Astrocyte (in vitro differentiated cells and primary cell): ENCODE measurements at regions not wholly inside any gene's neighbourhood (a gene's known extent, or its start where the extent isn't known, plus 50 kb on each side); places are given as distances from the start of the nearest gene placed in this dataset.

ENCODE experiments used
- DNase-seq: peaks from one replicate; pipeline ENCODE4 v3.0.0-alpha.2; 2010; ENCODE audit warnings: low read depth
- FAIRE-seq: peaks from 2 replicates; lab custom pipeline; 2011; peaks lifted over from hg19 to GRCh38; lab: Jason Lieb, UNC
- H2AFZ ChIP-seq: 2 replicates; pipeline ENCODE4 v1.6.0; 2012; ENCODE audit warnings: low read depth, low read length, inconsistent platforms
- H3K27ac ChIP-seq: 2 replicates; pipeline ENCODE4 v1.5.1; 2011; ENCODE audit warnings: low read depth, low read length, inconsistent platforms
- H3K27me3 ChIP-seq: 2 replicates; pipeline ENCODE4 v1.6.0; 2011; ENCODE audit warnings: low read length, inconsistent platforms; ENCODE audit not compliant: insufficient read depth
- H3K36me3 ChIP-seq: 2 replicates; pipeline ENCODE4 v1.5.1; 2011; ENCODE audit warnings: low read length, inconsistent platforms; ENCODE audit not compliant: insufficient read depth
- H3K4me1 ChIP-seq: 2 replicates; pipeline ENCODE4 v1.5.1; 2011; ENCODE audit warnings: low read length, inconsistent platforms; ENCODE audit not compliant: insufficient read depth
- H3K4me2 ChIP-seq: 2 replicates; pipeline ENCODE4 v1.6.0; 2012; ENCODE audit warnings: low read length, inconsistent platforms
- H3K4me3 ChIP-seq: 2 replicates; pipeline ENCODE4 v1.5.1; 2011; ENCODE audit warnings: low read depth, mild to moderate bottlenecking, low read length, inconsistent platforms; ENCODE audit not compliant: insufficient read depth
- H3K79me2 ChIP-seq: 2 replicates; pipeline ENCODE4 v1.6.0; 2012; ENCODE audit warnings: mild to moderate bottlenecking, low read length, inconsistent platforms; ENCODE audit not compliant: insufficient read depth
- H3K9ac ChIP-seq: 2 replicates; pipeline ENCODE4 v1.6.0; 2012; ENCODE audit warnings: mild to moderate bottlenecking, low read length, inconsistent platforms
- H3K9me3 ChIP-seq: 2 replicates; pipeline ENCODE4 v1.5.1; 2012; ENCODE audit warnings: low read depth, mild to moderate bottlenecking, low read length, inconsistent platforms; ENCODE audit not compliant: insufficient read depth
- H4K20me1 ChIP-seq: 2 replicates; pipeline ENCODE4 v1.6.0; 2012; ENCODE audit warnings: low read length, inconsistent platforms; ENCODE audit not compliant: insufficient read depth
- H3K27ac Mint-ChIP-seq: one replicate; pipeline ENCODE4 v1.8.0; 2021; ENCODE audit warnings: mild to moderate bottlenecking, mixed read lengths; ENCODE audit not compliant: unreplicated experiment
- H3K27me3 Mint-ChIP-seq: one replicate; pipeline ENCODE4 v1.8.0; 2021; ENCODE audit warnings: low read depth, mixed read lengths; ENCODE audit not compliant: unreplicated experiment
- H3K36me3 Mint-ChIP-seq: one replicate; pipeline ENCODE4 v1.8.0; 2021; ENCODE audit warnings: low read depth, mixed read lengths; ENCODE audit not compliant: unreplicated experiment
- H3K4me1 Mint-ChIP-seq: one replicate; pipeline ENCODE4 v1.8.0; 2021; ENCODE audit warnings: low read depth, mixed read lengths; ENCODE audit not compliant: unreplicated experiment
- H3K4me3 Mint-ChIP-seq: one replicate; pipeline ENCODE4 v1.8.0; 2021; ENCODE audit warnings: mild to moderate bottlenecking, moderate library complexity, mixed read lengths; ENCODE audit not compliant: unreplicated experiment
- H3K9me3 Mint-ChIP-seq: one replicate; pipeline ENCODE4 v1.8.0; 2021; ENCODE audit warnings: mild to moderate bottlenecking, mixed read lengths; ENCODE audit not compliant: unreplicated experiment
- CTCF ChIP-seq: IDR thresholded peaks from 2 replicates; pipeline ENCODE4 v1.5.1; 2011; ENCODE audit warnings: low read depth, mild to moderate bottlenecking, inconsistent platforms, low read length, moderate library complexity; ENCODE audit not compliant: insufficient read depth
- EZH2 ChIP-seq: IDR thresholded peaks from 2 replicates; pipeline ENCODE4 v1.6.1; 2012; ENCODE audit warnings: mild to moderate bottlenecking, low read length, inconsistent platforms; ENCODE audit not compliant: insufficient read depth

GRCh38 chr1:56267611-56268010 is 311.8 kb downstream of the PLPP3 start:
- no peaks in the 10 kb centered on the region for H3K4me1 Mint-ChIP-seq
- TF ChIP-seq EZH2 (no peak), CTCF (no peak)
- Histone ChIP-seq H2AFZ (no peak overlapping the region), H3K9me3 (no peaks in the 10 kb centered on the region), H3K9ac (no peak overlapping the region), H3K4me3 (no peak overlapping the region), H3K4me2 (no peak overlapping the region), H3K36me3 (no peaks in the 10 kb centered on the region), H3K79me2 (no peaks in the 10 kb centered on the region), H3K4me1 (no peaks in the 10 kb centered on the region), H4K20me1 (no peaks in the 10 kb centered on the region), H3K27ac (no peak overlapping the region), H3K27me3 (no peaks in the 10 kb centered on the region)
- no peaks in the 10 kb centered on the region for H3K36me3 Mint-ChIP-seq
- FAIRE-seq = peak; percentile 9
- no peak overlapping the region for H3K4me3 Mint-ChIP-seq
- no peak overlapping the region for H3K27ac Mint-ChIP-seq
- peaks cover 16% of the 10 kb centered on the region for H3K27me3 Mint-ChIP-seq
- H3K9me3 Mint-ChIP-seq = peaks cover under 1% of the 10 kb centered on the region
- no peak for DNase-seq

GRCh38 chr1:56266359-56266758 is 313.0 kb downstream of the PLPP3 start:
- Mint-ChIP-seq H3K36me3 (no peaks in the 10 kb centered on the region), H3K4me3 (no peak overlapping the region), H3K9me3 (no peaks in the 10 kb centered on the region), H3K27ac (no peak overlapping the region), H3K27me3 (peaks cover 16% of the 10 kb centered on the region), H3K4me1 (no peaks in the 10 kb centered on the region)
- Histone ChIP-seq H3K4me3 (no peak overlapping the region), H2AFZ (no peak overlapping the region), H3K79me2 (no peaks in the 10 kb centered on the region), H3K27me3 (no peaks in the 10 kb centered on the region), H3K27ac (no peak overlapping the region), H3K9me3 (no peaks in the 10 kb centered on the region), H3K4me2 (no peak overlapping the region), H3K4me1 (no peaks in the 10 kb centered on the region), H3K36me3 (no peaks in the 10 kb centered on the region), H3K9ac (no peak overlapping the region), H4K20me1 (no peaks in the 10 kb centered on the region)
- TF ChIP-seq EZH2 = no peak
- TF ChIP-seq CTCF = no peak
- DNase-seq (no peak), FAIRE-seq (no peak)

DNA sequence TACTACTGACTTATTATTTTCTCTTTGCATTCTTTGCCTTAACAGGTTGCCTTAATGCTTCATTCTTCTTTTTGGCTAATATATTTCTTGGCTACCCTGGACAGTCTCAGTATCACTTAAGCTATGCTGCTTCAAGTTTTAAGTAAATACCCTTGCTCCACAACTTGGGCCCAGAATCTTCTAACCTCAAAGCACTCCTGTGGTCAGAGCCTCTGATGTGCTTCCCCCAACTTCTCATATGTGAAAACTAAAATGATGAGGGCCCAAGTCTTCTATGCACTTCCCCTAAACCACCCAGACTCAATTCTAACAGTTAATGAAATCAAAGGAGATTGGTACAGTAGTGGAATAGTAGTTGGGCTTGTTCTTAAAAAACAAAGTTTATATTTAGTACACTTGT is 314.1 kb downstream of the PLPP3 start:
- FAIRE-seq (no peak), DNase-seq (no peak)
- Histone ChIP-seq H3K9ac (no peak overlapping the region), H3K27ac (no peak overlapping the region), H3K9me3 (no peaks in the 10 kb centered on the region), H3K36me3 (no peaks in the 10 kb centered on the region), H3K4me2 (no peak overlapping the region), H3K27me3 (no peaks in the 10 kb centered on the region), H3K4me3 (no peak overlapping the region), H3K79me2 (no peaks in the 10 kb centered on the region), H2AFZ (no peak overlapping the region), H4K20me1 (no peaks in the 10 kb centered on the region), H3K4me1 (no peaks in the 10 kb centered on the region)
- Mint-ChIP-seq H3K27me3 (peaks cover 12% of the 10 kb centered on the region), H3K9me3 (no peaks in the 10 kb centered on the region), H3K4me1 (no peaks in the 10 kb centered on the region), H3K4me3 (no peak overlapping the region), H3K27ac (no peak overlapping the region), H3K36me3 (no peaks in the 10 kb centered on the region)
- TF ChIP-seq CTCF (no peak), EZH2 (no peak)
